ENCODE measurements at regions not wholly inside any gene's neighbourhood (a gene's known extent, or its start where the extent isn't known, plus 50 kb on each side); places are given as distances from the start of the nearest gene placed in this dataset.

DNA sequence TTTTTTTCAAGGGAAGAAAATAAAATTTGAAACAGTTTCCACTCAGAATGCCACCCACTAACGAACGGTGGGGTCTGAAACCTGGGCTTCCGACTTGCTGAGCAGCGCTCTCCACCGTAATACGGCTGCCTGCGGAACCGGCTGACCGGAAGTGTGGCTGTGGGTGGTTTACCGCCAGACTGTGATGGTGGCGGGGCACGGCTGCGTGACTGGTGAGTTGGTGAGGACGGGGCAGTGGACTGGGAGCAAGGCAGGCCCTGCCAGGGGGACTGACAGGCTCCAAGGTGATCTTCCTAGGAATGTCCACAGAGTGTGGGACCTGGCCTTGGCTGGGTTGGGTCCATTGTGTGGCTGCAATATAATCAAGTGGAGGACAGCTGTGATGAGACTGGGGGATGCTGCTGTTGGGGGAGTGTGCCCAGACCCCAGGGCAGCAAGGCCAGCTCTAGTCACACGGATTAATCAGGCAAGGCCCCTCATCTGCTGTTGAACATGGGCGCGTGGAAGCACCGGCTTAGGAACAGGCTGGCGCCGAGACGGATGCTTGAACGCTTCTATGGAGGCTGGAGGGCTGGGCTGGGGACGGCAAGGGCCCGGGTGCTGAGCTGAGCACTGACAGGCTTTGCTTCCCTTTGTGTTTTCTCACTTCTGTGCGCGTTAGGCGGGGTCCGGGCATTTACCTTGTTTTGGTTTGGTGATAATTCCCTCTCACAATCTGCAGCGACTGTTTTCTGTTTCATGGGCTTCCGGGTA, 357.7 kb upstream of the SPRED2 start:
- Histone ChIP-seq H3K36me3 (ENCODE audit: insufficient read depth, low read length) (no peaks in the 10 kb centered on the region), H3K27me3 (ENCODE audit: insufficient read depth, low read length) (no peaks in the 10 kb centered on the region), H3K4me1 (ENCODE audit: insufficient read depth, low read length) (no peaks in the 10 kb centered on the region), H3K9ac (ENCODE audit: low read length) (no peak overlapping the region), H2AFZ (ENCODE audit: low read depth, low read length) (no peak overlapping the region), H3K4me2 (ENCODE audit: low read length) (no peak overlapping the region), H3K27ac (ENCODE audit: low read depth, low read length) (no peak overlapping the region), H3K79me2 (ENCODE audit: insufficient read depth, low read length) (no peaks in the 10 kb centered on the region), H3K9me3 (ENCODE audit: insufficient read depth, low read depth, low read length) (no peaks in the 10 kb centered on the region), H3K4me3 (ENCODE audit: insufficient read depth, low read depth, low read length) (no peak overlapping the region), H4K20me1 (ENCODE audit: insufficient read depth, low read length) (no peaks in the 10 kb centered on the region)
- TF ChIP-seq EZH2 (IDR thresholded peaks at IDR 0.05; ENCODE audit: insufficient read depth, low read length) = no peak
- TF ChIP-seq, protein P1, sequence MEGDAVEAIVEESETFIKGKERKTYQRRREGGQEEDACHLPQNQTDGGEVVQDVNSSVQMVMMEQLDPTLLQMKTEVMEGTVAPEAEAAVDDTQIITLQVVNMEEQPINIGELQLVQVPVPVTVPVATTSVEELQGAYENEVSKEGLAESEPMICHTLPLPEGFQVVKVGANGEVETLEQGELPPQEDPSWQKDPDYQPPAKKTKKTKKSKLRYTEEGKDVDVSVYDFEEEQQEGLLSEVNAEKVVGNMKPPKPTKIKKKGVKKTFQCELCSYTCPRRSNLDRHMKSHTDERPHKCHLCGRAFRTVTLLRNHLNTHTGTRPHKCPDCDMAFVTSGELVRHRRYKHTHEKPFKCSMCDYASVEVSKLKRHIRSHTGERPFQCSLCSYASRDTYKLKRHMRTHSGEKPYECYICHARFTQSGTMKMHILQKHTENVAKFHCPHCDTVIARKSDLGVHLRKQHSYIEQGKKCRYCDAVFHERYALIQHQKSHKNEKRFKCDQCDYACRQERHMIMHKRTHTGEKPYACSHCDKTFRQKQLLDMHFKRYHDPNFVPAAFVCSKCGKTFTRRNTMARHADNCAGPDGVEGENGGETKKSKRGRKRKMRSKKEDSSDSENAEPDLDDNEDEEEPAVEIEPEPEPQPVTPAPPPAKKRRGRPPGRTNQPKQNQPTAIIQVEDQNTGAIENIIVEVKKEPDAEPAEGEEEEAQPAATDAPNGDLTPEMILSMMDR (IDR thresholded peaks at IDR 0.05; ENCODE audit: insufficient read depth, low read depth, low read length) = no peak
- Mint-ChIP-seq H3K36me3 (ENCODE audit: low read depth, unreplicated experiment) (no peaks in the 10 kb centered on the region), H3K27me3 (ENCODE audit: low read depth, unreplicated experiment) (peaks cover 12% of the 10 kb centered on the region), H3K4me3 (ENCODE audit: unreplicated experiment) (no peak overlapping the region), H3K4me1 (ENCODE audit: low read depth, unreplicated experiment) (no peaks in the 10 kb centered on the region), H3K27ac (ENCODE audit: unreplicated experiment) (no peak overlapping the region), H3K9me3 (ENCODE audit: unreplicated experiment) (peaks cover 4% of the 10 kb centered on the region)
- DNase-seq (ENCODE audit: low read depth) (no peak), FAIRE-seq (no peak)

DNA sequence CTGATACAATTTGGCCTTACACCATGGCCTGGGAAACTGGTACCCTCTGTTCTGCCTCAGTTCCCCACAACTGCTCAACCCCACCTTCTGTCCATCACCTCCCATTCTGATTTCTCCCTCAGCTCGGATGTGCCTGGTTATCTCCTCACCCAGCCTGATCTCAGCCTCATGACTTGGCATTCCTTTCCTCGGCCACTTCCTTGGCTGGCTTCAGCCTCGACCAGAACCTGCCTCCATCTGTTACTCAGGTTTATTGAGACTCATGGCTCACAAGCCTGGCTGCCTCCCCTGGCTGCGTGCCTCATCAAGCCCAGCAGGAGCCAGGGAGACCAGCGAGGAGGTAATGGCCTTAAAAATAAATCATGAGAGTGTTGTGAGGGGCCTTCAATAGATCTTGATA, 356.2 kb upstream of the SPRED2 start:
- Mint-ChIP-seq H3K36me3 (ENCODE audit: low read depth, unreplicated experiment) (no peaks in the 10 kb centered on the region), H3K27ac (ENCODE audit: unreplicated experiment) (no peak overlapping the region), H3K27me3 (ENCODE audit: low read depth, unreplicated experiment) (peaks cover 5% of the 10 kb centered on the region), H3K9me3 (ENCODE audit: unreplicated experiment) (no peaks in the 10 kb centered on the region), H3K4me1 (ENCODE audit: low read depth, unreplicated experiment) (no peaks in the 10 kb centered on the region), H3K4me3 (ENCODE audit: unreplicated experiment) (no peak overlapping the region)
- H3K4me1 ChIP-seq (ENCODE audit: insufficient read depth, low read length) = no peaks in the 10 kb centered on the region
- no peaks in the 10 kb centered on the region for H3K9me3 ChIP-seq (ENCODE audit: insufficient read depth, low read depth, low read length)
- no peak for FAIRE-seq
- H3K4me3 ChIP-seq (ENCODE audit: insufficient read depth, low read depth, low read length) = no peak overlapping the region
- no peak for TF ChIP-seq EZH2 (IDR thresholded peaks at IDR 0.05; ENCODE audit: insufficient read depth, low read length)
- TF ChIP-seq, protein P1 (IDR thresholded peaks at IDR 0.05; ENCODE audit: insufficient read depth, low read depth, low read length) = no peak
- no peaks in the 10 kb centered on the region for H4K20me1 ChIP-seq (ENCODE audit: insufficient read depth, low read length)
- H3K79me2 ChIP-seq (ENCODE audit: insufficient read depth, low read length) = no peaks in the 10 kb centered on the region
- H3K36me3 ChIP-seq (ENCODE audit: insufficient read depth, low read length) = no peaks in the 10 kb centered on the region
- no peak overlapping the region for H3K27ac ChIP-seq (ENCODE audit: low read depth, low read length)
- DNase-seq (ENCODE audit: low read depth) = no peak
- H3K27me3 ChIP-seq (ENCODE audit: insufficient read depth, low read length) = no peaks in the 10 kb centered on the region
- H2AFZ ChIP-seq (ENCODE audit: low read depth, low read length) = no peak overlapping the region
- no peak overlapping the region for H3K4me2 ChIP-seq (ENCODE audit: low read length)
- no peak overlapping the region for H3K9ac ChIP-seq (ENCODE audit: low read length)

DNA sequence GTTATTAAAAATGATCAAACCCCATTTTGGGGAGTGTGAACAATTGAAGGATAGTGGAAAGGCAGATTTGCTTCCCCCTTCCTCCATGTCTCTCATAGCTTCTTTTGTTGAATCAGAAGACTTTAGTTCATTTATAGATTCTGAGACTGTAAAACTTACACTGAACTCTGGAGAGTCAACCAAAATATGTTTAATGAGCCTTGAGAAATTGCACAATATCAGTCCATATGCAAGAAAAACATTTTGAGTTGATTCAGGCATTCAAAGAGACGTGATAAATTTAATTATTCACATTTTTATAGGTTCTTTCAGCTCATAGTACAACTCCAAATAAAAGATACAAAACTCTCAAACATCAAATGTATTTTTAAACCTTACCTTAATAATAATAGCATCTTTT, 354.4 kb upstream of the SPRED2 start:
- Histone ChIP-seq H3K9me3 (ENCODE audit: insufficient read depth, low read depth, low read length) (no peaks in the 10 kb centered on the region), H3K27ac (ENCODE audit: low read depth, low read length) (no peak overlapping the region), H3K9ac (ENCODE audit: low read length) (no peak overlapping the region), H3K36me3 (ENCODE audit: insufficient read depth, low read length) (no peaks in the 10 kb centered on the region), H4K20me1 (ENCODE audit: insufficient read depth, low read length) (no peaks in the 10 kb centered on the region), H2AFZ (ENCODE audit: low read depth, low read length) (no peak overlapping the region), H3K4me3 (ENCODE audit: insufficient read depth, low read depth, low read length) (no peak overlapping the region), H3K79me2 (ENCODE audit: insufficient read depth, low read length) (no peaks in the 10 kb centered on the region), H3K4me1 (ENCODE audit: insufficient read depth, low read length) (no peaks in the 10 kb centered on the region), H3K27me3 (ENCODE audit: insufficient read depth, low read length) (no peaks in the 10 kb centered on the region), H3K4me2 (ENCODE audit: low read length) (no peak overlapping the region)
- FAIRE-seq (no peak), DNase-seq (ENCODE audit: low read depth) (no peak)
- H3K4me3 Mint-ChIP-seq (ENCODE audit: unreplicated experiment) = no peak overlapping the region
- peaks cover 5% of the 10 kb centered on the region for H3K27me3 Mint-ChIP-seq (ENCODE audit: low read depth, unreplicated experiment)
- no peak overlapping the region for H3K27ac Mint-ChIP-seq (ENCODE audit: unreplicated experiment)
- TF ChIP-seq EZH2 (IDR thresholded peaks at IDR 0.05; ENCODE audit: insufficient read depth, low read length) = no peak
- TF ChIP-seq, protein P1 (IDR thresholded peaks at IDR 0.05; ENCODE audit: insufficient read depth, low read depth, low read length) = no peak
- no peaks in the 10 kb centered on the region for H3K9me3 Mint-ChIP-seq (ENCODE audit: unreplicated experiment)
- no peaks in the 10 kb centered on the region for H3K4me1 Mint-ChIP-seq (ENCODE audit: low read depth, unreplicated experiment)
- no peaks in the 10 kb centered on the region for H3K36me3 Mint-ChIP-seq (ENCODE audit: low read depth, unreplicated experiment)
